Vagina (tissue), 2 donors: ENCODE measurements at regions not wholly inside any gene's neighbourhood (a gene's known extent, or its start where the extent isn't known, plus 50 kb on each side); places are given as distances from the start of the nearest gene placed in this dataset.

Source experiments
- DNase-seq, 2 donors: peaks; one replicate each; pipeline ENCODE4 v3.0.0-alpha.2; 2017; ENCODE audit errors: extremely low spot score in 2 of 2
- H3K27ac ChIP-seq: fragments of 200-600 bp; sonication (generic); one replicate; pipeline ENCODE4 v1.5.1; 2019
- H3K27me3 ChIP-seq: fragments of 200-600 bp; sonication (generic); one replicate; pipeline ENCODE4 v1.5.1; 2019
- H3K36me3 ChIP-seq, 2 donors: fragments of 200-600 bp; sonication (generic); one replicate each; pipeline ENCODE4 v1.5.1; 2017 to 2019
- H3K4me1 ChIP-seq: fragments of 200-600 bp; sonication (generic); one replicate; pipeline ENCODE4 v1.5.1; 2019
- H3K4me3 ChIP-seq, 2 donors: fragments of 200-600 bp; sonication (generic); 1 replicate in 1 of 2; 2 replicates in 1 of 2; pipeline ENCODE4 v1.5.1; 2016 to 2019
- H3K9me3 ChIP-seq: fragments of 200-600 bp; sonication (generic); one replicate; pipeline ENCODE4 v1.5.1; 2019
- CTCF ChIP-seq, 3 experiments: fragments of 450-650 bp in 2 of 3; fragments of 200-600 bp in 1 of 3; sonication (generic) in 1 of 3; IDR thresholded peaks; one replicate each; pipeline ENCODE4 v1.5.1; 2017 to 2019; ENCODE audit warnings: antibody characterized with exemption in 3 of 3, mild to moderate bottlenecking in 2 of 3, moderate library complexity in 2 of 3
- POLR2A ChIP-seq, 2 donors: fragments of 450-650 bp; IDR thresholded peaks; one replicate each; pipeline ENCODE4 v1.6.1; 2017; ENCODE audit warnings: antibody characterized with exemption in 2 of 2, mild to moderate bottlenecking in 2 of 2, moderate library complexity in 2 of 2
- POLR2AphosphoS5 ChIP-seq, 2 donors: sonication (generic); formaldehyde crosslinking; IDR thresholded peaks; one replicate each; pipeline ENCODE4 v1.9.0; 2017; ENCODE audit warnings: antibody characterized with exemption in 2 of 2, mild to moderate bottlenecking in 2 of 2, low read depth in 1 of 2; ENCODE audit not compliant: insufficient read depth in 1 of 2
- intact Hi-C: fragments of 100-400 bp; cut with DNase I; formaldehyde crosslinking; loops from one replicate; pipeline ENCODE4 v1.15.1; 2023

- Histone ChIP-seq H3K27me3 (no peaks in the 10 kb centered on the region), H3K9me3 (no peaks in the 10 kb centered on the region), H3K4me3 (no peak overlapping the region), H3K4me1 (no peaks in the 10 kb centered on the region), H3K36me3 (no peaks in the 10 kb centered on the region), H3K27ac (no peak overlapping the region)
- intact Hi-C loops = no loop called here
- TF ChIP-seq CTCF (IDR thresholded peaks at IDR 0.05) (no peak), POLR2AphosphoS5 (IDR thresholded peaks at IDR 0.05; ENCODE audit: insufficient read depth in 1 of 2, low read depth in 1 of 2) (no peak), POLR2A (IDR thresholded peaks at IDR 0.05) (no peak)
- no peak for DNase-seq
These were observed 514.9 kb downstream of the SLITRK6 start for GRCh38 chr13:85284349-85284748.

- intact Hi-C loops = no loop called here
- H3K4me1 ChIP-seq = no peaks in the 10 kb centered on the region
- no peak overlapping the region for H3K27ac ChIP-seq
- TF ChIP-seq CTCF (IDR thresholded peaks at IDR 0.05) (no peak), POLR2A (IDR thresholded peaks at IDR 0.05) (no peak), POLR2AphosphoS5 (IDR thresholded peaks at IDR 0.05; ENCODE audit: insufficient read depth in 1 of 2, low read depth in 1 of 2) (no peak)
- H3K36me3 ChIP-seq = no peaks in the 10 kb centered on the region
- no peak for DNase-seq
- H3K4me3 ChIP-seq = no peak overlapping the region
- H3K27me3 ChIP-seq = no peaks in the 10 kb centered on the region
- no peaks in the 10 kb centered on the region for H3K9me3 ChIP-seq
These were observed 515.8 kb downstream of the SLITRK6 start for GRCh38 chr13:85283408-85283807.

GRCh38 chr13:85282876-85283275, 516.3 kb downstream of the SLITRK6 start:
- H3K4me1 ChIP-seq = no peaks in the 10 kb centered on the region
- no peak overlapping the region for H3K27ac ChIP-seq
- no peaks in the 10 kb centered on the region for H3K36me3 ChIP-seq
- no peak for DNase-seq
- H3K9me3 ChIP-seq = no peaks in the 10 kb centered on the region
- intact Hi-C loops = no loop called here
- no peaks in the 10 kb centered on the region for H3K27me3 ChIP-seq
- TF ChIP-seq POLR2AphosphoS5 (IDR thresholded peaks at IDR 0.05; ENCODE audit: insufficient read depth in 1 of 2, low read depth in 1 of 2) (no peak), POLR2A (IDR thresholded peaks at IDR 0.05) (no peak), CTCF (IDR thresholded peaks at IDR 0.05) (no peak)
- H3K4me3 ChIP-seq = no peak overlapping the region

GRCh38 chr13:85278851-85279250, 520.4 kb downstream of the SLITRK6 start:
- no peak for TF ChIP-seq POLR2A (IDR thresholded peaks at IDR 0.05)
- no peak for TF ChIP-seq POLR2AphosphoS5 (IDR thresholded peaks at IDR 0.05; ENCODE audit: insufficient read depth in 1 of 2, low read depth in 1 of 2)
- no peak for TF ChIP-seq CTCF (IDR thresholded peaks at IDR 0.05)
- intact Hi-C loops = no loop called here
- H3K4me3 ChIP-seq = no peak overlapping the region
- no peak overlapping the region for H3K27ac ChIP-seq
- no peaks in the 10 kb centered on the region for H3K36me3 ChIP-seq
- H3K4me1 ChIP-seq = no peaks in the 10 kb centered on the region
- H3K9me3 ChIP-seq = no peaks in the 10 kb centered on the region
- DNase-seq = no peak
- H3K27me3 ChIP-seq = no peaks in the 10 kb centered on the region

GRCh38 chr13:85277748-85278147, 521.5 kb downstream of the SLITRK6 start:
- H3K27ac ChIP-seq = no peak overlapping the region
- no peak overlapping the region for H3K4me3 ChIP-seq
- intact Hi-C loops = no loop called here
- H3K9me3 ChIP-seq = no peaks in the 10 kb centered on the region
- no peak for DNase-seq
- no peaks in the 10 kb centered on the region for H3K36me3 ChIP-seq
- TF ChIP-seq POLR2A (IDR thresholded peaks at IDR 0.05) (no peak), POLR2AphosphoS5 (IDR thresholded peaks at IDR 0.05; ENCODE audit: insufficient read depth in 1 of 2, low read depth in 1 of 2) (no peak)
- H3K4me1 ChIP-seq = no peaks in the 10 kb centered on the region
- no peaks in the 10 kb centered on the region for H3K27me3 ChIP-seq

- DNase-seq = no peak
- Histone ChIP-seq H3K36me3 (no peaks in the 10 kb centered on the region), H3K9me3 (no peaks in the 10 kb centered on the region), H3K27ac (no peak overlapping the region), H3K27me3 (no peaks in the 10 kb centered on the region), H3K4me1 (no peaks in the 10 kb centered on the region), H3K4me3 (no peak overlapping the region)
- intact Hi-C loops = no loop called here
- TF ChIP-seq CTCF (IDR thresholded peaks at IDR 0.05) = no peak
- TF ChIP-seq POLR2A (IDR thresholded peaks at IDR 0.05) = no peak
- no peak for TF ChIP-seq POLR2AphosphoS5 (IDR thresholded peaks at IDR 0.05; ENCODE audit: insufficient read depth in 1 of 2, low read depth in 1 of 2)
These were observed 532.4 kb downstream of the SLITRK6 start for GRCh38 chr13:85266771-85267170.
